A673 (cell line): ENCODE measurements at regions not wholly inside any gene's neighbourhood (a gene's known extent, or its start where the extent isn't known, plus 50 kb on each side); places are given as distances from the start of the nearest gene placed in this dataset.

ENCODE experiments used
- EZH2 ChIP-seq: fragments of 200-600 bp; sonication (generic); IDR thresholded peaks from 2 replicates; pipeline ENCODE4 v1.6.1; 2017; ENCODE audit warnings: borderline replicate concordance, low read depth, mild to moderate bottlenecking, mixed read lengths, antibody characterized with exemption, low read length; ENCODE audit not compliant: poor library complexity, severe bottlenecking
- TF ChIP-seq, protein P1 (sequence below): fragments of 300-800, 200-600 bp; sonication (generic); conservative IDR thresholded peaks from 2 replicates; pipeline ENCODE4 v1.5.1; 2017; ENCODE audit warnings: low read depth, mild to moderate bottlenecking, antibody characterized with exemption, low read length, moderate library complexity, mixed read lengths

DNA sequence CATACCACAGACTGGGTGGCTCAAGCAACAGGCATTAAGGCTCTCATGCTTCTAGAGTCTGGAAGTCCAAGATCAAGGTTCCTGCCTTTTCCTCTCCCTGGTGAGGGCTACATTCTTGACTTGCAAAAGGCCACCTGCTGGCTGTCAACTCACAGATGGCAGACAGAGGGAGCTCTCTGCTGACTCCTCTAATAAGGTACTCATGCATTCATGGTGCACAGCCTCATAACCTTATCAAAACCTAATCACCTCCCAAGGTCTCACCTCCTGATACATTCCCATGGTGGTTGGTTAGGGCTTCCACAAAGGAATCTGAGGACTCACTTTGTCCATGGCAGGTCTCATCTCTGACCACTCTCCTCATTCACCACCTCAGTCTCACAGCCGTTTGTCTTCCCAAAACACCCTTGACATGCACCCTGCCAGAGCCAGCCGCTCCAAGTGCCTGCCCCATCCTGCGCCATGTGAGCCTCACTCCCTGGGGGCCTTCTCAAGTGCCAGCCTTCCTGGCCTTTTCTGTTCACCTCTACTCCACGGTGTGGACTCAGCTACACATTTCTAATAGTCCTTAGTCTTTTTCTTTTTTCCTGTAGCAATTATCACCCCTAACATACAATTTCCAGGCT is 400.3 kb upstream of the ADARB2 start:
- TF ChIP-seq, protein P1, sequence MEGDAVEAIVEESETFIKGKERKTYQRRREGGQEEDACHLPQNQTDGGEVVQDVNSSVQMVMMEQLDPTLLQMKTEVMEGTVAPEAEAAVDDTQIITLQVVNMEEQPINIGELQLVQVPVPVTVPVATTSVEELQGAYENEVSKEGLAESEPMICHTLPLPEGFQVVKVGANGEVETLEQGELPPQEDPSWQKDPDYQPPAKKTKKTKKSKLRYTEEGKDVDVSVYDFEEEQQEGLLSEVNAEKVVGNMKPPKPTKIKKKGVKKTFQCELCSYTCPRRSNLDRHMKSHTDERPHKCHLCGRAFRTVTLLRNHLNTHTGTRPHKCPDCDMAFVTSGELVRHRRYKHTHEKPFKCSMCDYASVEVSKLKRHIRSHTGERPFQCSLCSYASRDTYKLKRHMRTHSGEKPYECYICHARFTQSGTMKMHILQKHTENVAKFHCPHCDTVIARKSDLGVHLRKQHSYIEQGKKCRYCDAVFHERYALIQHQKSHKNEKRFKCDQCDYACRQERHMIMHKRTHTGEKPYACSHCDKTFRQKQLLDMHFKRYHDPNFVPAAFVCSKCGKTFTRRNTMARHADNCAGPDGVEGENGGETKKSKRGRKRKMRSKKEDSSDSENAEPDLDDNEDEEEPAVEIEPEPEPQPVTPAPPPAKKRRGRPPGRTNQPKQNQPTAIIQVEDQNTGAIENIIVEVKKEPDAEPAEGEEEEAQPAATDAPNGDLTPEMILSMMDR: peak; percentile 64
- TF ChIP-seq EZH2: no peak
